ENCODE measurements at regions not wholly inside any gene's neighbourhood (a gene's known extent, or its start where the extent isn't known, plus 50 kb on each side); places are given as distances from the start of the nearest gene placed in this dataset.

GRCh38 chrX:114017086-114017485, 566.8 kb upstream of the HTR2C start:
- Histone ChIP-seq H2AFZ (ENCODE audit: low read length) (no peak overlapping the region), H3K4me3 (ENCODE audit: low read length in 2 of 2) (no peak overlapping the region), H3K4ac (ENCODE audit: low read length) (no peak overlapping the region), H3K27ac (replicated peaks; ENCODE audit: low read length) (no peak overlapping the region), H2BK120ac (ENCODE audit: low read depth, low read length) (no peak overlapping the region), H2AK5ac (ENCODE audit: low read depth, low read length) (no peak overlapping the region), H4K8ac (ENCODE audit: low read depth, low read length) (no peak overlapping the region), H3K79me1 (ENCODE audit: low read depth, low read length) (no peaks in the 10 kb centered on the region), H3K9ac (ENCODE audit: low read depth, low read length, poor library complexity) (no peak overlapping the region), H4K91ac (ENCODE audit: low read depth, low read length, poor library complexity) (no peak overlapping the region), H3K9me3 (replicated peaks in 1 of 2; ENCODE audit: control insufficient read depth in 2 of 2, insufficient read depth in 1 of 2, low read depth in 1 of 2, low read length in 2 of 2) (no peaks in the 10 kb centered on the region), H2BK5ac (ENCODE audit: low read length) (no peak overlapping the region), H3K23ac (ENCODE audit: low read depth, low read length, poor library complexity) (no peak overlapping the region), H3K18ac (ENCODE audit: low read length) (no peak overlapping the region), H3K36me3 (replicated peaks in 1 of 2; ENCODE audit: control insufficient read depth in 2 of 2, insufficient read depth in 2 of 2, low read length in 2 of 2) (no peaks in the 10 kb centered on the region), H3K4me1 (ENCODE audit: control insufficient read depth in 2 of 2, insufficient read depth in 1 of 2, low read depth in 1 of 2, low read length in 2 of 2) (no peaks in the 10 kb centered on the region), H3K27me3 (ENCODE audit: control insufficient read depth in 3 of 3, insufficient read depth in 3 of 3, low read depth in 1 of 3, low read length in 3 of 3) (no peaks in the 10 kb centered on the region), H3K4me2 (ENCODE audit: insufficient read depth, low read length, poor library complexity, severe bottlenecking) (no peak overlapping the region), H3K14ac (ENCODE audit: low read length) (no peak overlapping the region), H2BK15ac (ENCODE audit: low read length) (no peak overlapping the region), H2BK12ac (ENCODE audit: low read length) (no peak overlapping the region)
- no CpG with 5 or more reads among the region's 2 CpGs for WGBS, 2 donors (ENCODE audit: extremely low coverage in 2 of 2, insufficient read length in 2 of 2, insufficient replicate concordance in 1 of 2)
- no peak for DNase-seq (ENCODE audit: low spot score)

GRCh38 chrX:114015966-114016365, 567.9 kb upstream of the HTR2C start:
- H2AK5ac ChIP-seq (ENCODE audit: low read depth, low read length) = no peak overlapping the region
- H2BK5ac ChIP-seq (ENCODE audit: low read length) = no peak overlapping the region
- H3K18ac ChIP-seq (ENCODE audit: low read length) = no peak overlapping the region
- H4K8ac ChIP-seq (ENCODE audit: low read depth, low read length) = no peak overlapping the region
- no peak overlapping the region for H2BK15ac ChIP-seq (ENCODE audit: low read length)
- H2BK120ac ChIP-seq (ENCODE audit: low read depth, low read length) = no peak overlapping the region
- H3K9me3 ChIP-seq (replicated peaks in 1 of 2; ENCODE audit: control insufficient read depth in 2 of 2, insufficient read depth in 1 of 2, low read depth in 1 of 2, low read length in 2 of 2) = no peaks in the 10 kb centered on the region
- no peak overlapping the region for H3K4me2 ChIP-seq (ENCODE audit: insufficient read depth, low read length, poor library complexity, severe bottlenecking)
- no peak for DNase-seq (ENCODE audit: low spot score)
- H2BK12ac ChIP-seq (ENCODE audit: low read length) = no peak overlapping the region
- no peaks in the 10 kb centered on the region for H3K79me1 ChIP-seq (ENCODE audit: low read depth, low read length)
- no peaks in the 10 kb centered on the region for H3K4me1 ChIP-seq (ENCODE audit: control insufficient read depth in 2 of 2, insufficient read depth in 1 of 2, low read depth in 1 of 2, low read length in 2 of 2)
- H3K4ac ChIP-seq (ENCODE audit: low read length) = no peak overlapping the region
- H3K14ac ChIP-seq (ENCODE audit: low read length) = no peak overlapping the region
- H4K91ac ChIP-seq (ENCODE audit: low read depth, low read length, poor library complexity) = no peak overlapping the region
- H3K27me3 ChIP-seq (ENCODE audit: control insufficient read depth in 3 of 3, insufficient read depth in 3 of 3, low read depth in 1 of 3, low read length in 3 of 3) = no peaks in the 10 kb centered on the region
- no peak overlapping the region for H3K9ac ChIP-seq (ENCODE audit: low read depth, low read length, poor library complexity)
- H3K4me3 ChIP-seq (ENCODE audit: low read length in 2 of 2) = no peak overlapping the region
- H2AFZ ChIP-seq (ENCODE audit: low read length) = no peak overlapping the region
- no peak overlapping the region for H3K27ac ChIP-seq (replicated peaks; ENCODE audit: low read length)
- H3K23ac ChIP-seq (ENCODE audit: low read depth, low read length, poor library complexity) = no peak overlapping the region
- H3K36me3 ChIP-seq (replicated peaks in 1 of 2; ENCODE audit: control insufficient read depth in 2 of 2, insufficient read depth in 2 of 2, low read length in 2 of 2) = no peaks in the 10 kb centered on the region
- WGBS, 2 donors (ENCODE audit: extremely low coverage in 2 of 2, insufficient read length in 2 of 2, insufficient replicate concordance in 1 of 2) = no CpG with 5 or more reads among the region's 6 CpGs

- Histone ChIP-seq H2AFZ (ENCODE audit: low read length) (no peak overlapping the region), H2BK5ac (ENCODE audit: low read length) (no peak overlapping the region), H3K18ac (ENCODE audit: low read length) (no peak overlapping the region), H3K36me3 (replicated peaks in 1 of 2; ENCODE audit: control insufficient read depth in 2 of 2, insufficient read depth in 2 of 2, low read length in 2 of 2) (no peaks in the 10 kb centered on the region), H3K27me3 (ENCODE audit: control insufficient read depth in 3 of 3, insufficient read depth in 3 of 3, low read depth in 1 of 3, low read length in 3 of 3) (peaks cover 0 to 4% (median 0%) of the 10 kb centered on the region in 3 experiments), H3K4me1 (ENCODE audit: control insufficient read depth in 2 of 2, insufficient read depth in 1 of 2, low read depth in 1 of 2, low read length in 2 of 2) (no peaks in the 10 kb centered on the region), H2BK120ac (ENCODE audit: low read depth, low read length) (no peak overlapping the region), H3K4me2 (ENCODE audit: insufficient read depth, low read length, poor library complexity, severe bottlenecking) (no peak overlapping the region), H2AK5ac (ENCODE audit: low read depth, low read length) (no peak overlapping the region), H3K4ac (ENCODE audit: low read length) (no peak overlapping the region), H3K4me3 (ENCODE audit: low read length in 2 of 2) (no peak overlapping the region), H4K8ac (ENCODE audit: low read depth, low read length) (no peak overlapping the region), H4K91ac (ENCODE audit: low read depth, low read length, poor library complexity) (no peak overlapping the region), H3K9ac (ENCODE audit: low read depth, low read length, poor library complexity) (no peak overlapping the region), H3K27ac (replicated peaks; ENCODE audit: low read length) (no peak overlapping the region), H2BK15ac (ENCODE audit: low read length) (no peak overlapping the region), H3K14ac (ENCODE audit: low read length) (no peak overlapping the region), H3K79me1 (ENCODE audit: low read depth, low read length) (no peaks in the 10 kb centered on the region), H3K9me3 (replicated peaks in 1 of 2; ENCODE audit: control insufficient read depth in 2 of 2, insufficient read depth in 1 of 2, low read depth in 1 of 2, low read length in 2 of 2) (no peaks in the 10 kb centered on the region), H3K23ac (ENCODE audit: low read depth, low read length, poor library complexity) (no peak overlapping the region), H2BK12ac (ENCODE audit: low read length) (no peak overlapping the region)
- no CpG with 5 or more reads among the region's 3 CpGs for WGBS, 2 donors (ENCODE audit: extremely low coverage in 2 of 2, insufficient read length in 2 of 2, insufficient replicate concordance in 1 of 2)
- DNase-seq (ENCODE audit: low spot score) = no peak
Observed at GRCh38 chrX:114006664-114007063, 577.2 kb upstream of the HTR2C start.

GRCh38 chrX:113996781-113997180, 587.1 kb upstream of the HTR2C start:
- Histone ChIP-seq H3K27me3 (ENCODE audit: control insufficient read depth in 3 of 3, insufficient read depth in 3 of 3, low read depth in 1 of 3, low read length in 3 of 3) (peaks cover 0 to 4% (median 0%) of the 10 kb centered on the region in 3 experiments), H3K18ac (ENCODE audit: low read length) (no peak overlapping the region), H3K27ac (replicated peaks; ENCODE audit: low read length) (no peak overlapping the region), H2AK5ac (ENCODE audit: low read depth, low read length) (no peak overlapping the region), H2BK12ac (ENCODE audit: low read length) (no peak overlapping the region), H2BK5ac (ENCODE audit: low read length) (no peak overlapping the region), H3K4me3 (ENCODE audit: low read length in 2 of 2) (no peak overlapping the region), H4K91ac (ENCODE audit: low read depth, low read length, poor library complexity) (no peak overlapping the region), H3K9ac (ENCODE audit: low read depth, low read length, poor library complexity) (no peak overlapping the region), H3K79me1 (ENCODE audit: low read depth, low read length) (no peaks in the 10 kb centered on the region), H3K23ac (ENCODE audit: low read depth, low read length, poor library complexity) (no peak overlapping the region), H2AFZ (ENCODE audit: low read length) (no peak overlapping the region), H2BK120ac (ENCODE audit: low read depth, low read length) (no peak overlapping the region), H2BK15ac (ENCODE audit: low read length) (no peak overlapping the region), H3K4me2 (ENCODE audit: insufficient read depth, low read length, poor library complexity, severe bottlenecking) (no peak overlapping the region), H3K4ac (ENCODE audit: low read length) (no peak overlapping the region), H3K4me1 (ENCODE audit: control insufficient read depth in 2 of 2, insufficient read depth in 1 of 2, low read depth in 1 of 2, low read length in 2 of 2) (peaks cover 0 to 2% of the 10 kb centered on the region in 2 donors), H3K14ac (ENCODE audit: low read length) (no peak overlapping the region), H3K36me3 (replicated peaks in 1 of 2; ENCODE audit: control insufficient read depth in 2 of 2, insufficient read depth in 2 of 2, low read length in 2 of 2) (no peaks in the 10 kb centered on the region), H4K8ac (ENCODE audit: low read depth, low read length) (no peak overlapping the region), H3K9me3 (replicated peaks in 1 of 2; ENCODE audit: control insufficient read depth in 2 of 2, insufficient read depth in 1 of 2, low read depth in 1 of 2, low read length in 2 of 2) (no peaks in the 10 kb centered on the region)
- WGBS, 2 donors (ENCODE audit: extremely low coverage in 2 of 2, insufficient read length in 2 of 2, insufficient replicate concordance in 1 of 2) = no CpG with 5 or more reads among the region's 1 CpG
- no peak for DNase-seq (ENCODE audit: low spot score)

Measured in neuronal stem cell (in vitro differentiated cells).